A549 (cell line): ENCODE measurements at regions not wholly inside any gene's neighbourhood (a gene's known extent, or its start where the extent isn't known, plus 50 kb on each side); places are given as distances from the start of the nearest gene placed in this dataset.

ENCODE experiments used
- CTCF ChIP-seq: fragments of >200 bp; sonication (Bioruptor Twin); formaldehyde crosslinking; IDR thresholded peaks from 3 replicates; pipeline ENCODE4 v1.5.1; 2016
- HOXB5 ChIP-seq: fragments of 250-450 bp; sonication (Bioruptor Pico); IDR thresholded peaks from 2 replicates; pipeline ENCODE4 v1.5.0; 2020; ENCODE audit warnings: mild to moderate bottlenecking, moderate library complexity
- MAX ChIP-seq: IDR thresholded peaks from 2 replicates; pipeline ENCODE4 v1.6.1; 2012
- POLR2A ChIP-seq: IDR thresholded peaks from 2 replicates; pipeline ENCODE4 v1.6.1; 2012; ENCODE audit warnings: mild to moderate bottlenecking, low read length
- POLR2AphosphoS2 ChIP-seq: conservative IDR thresholded peaks from 2 replicates; pipeline ENCODE4 v1.6.1; 2012; ENCODE audit warnings: low read length, improper control_type of control experiment, inconsistent platforms
- RAD21 ChIP-seq, 2 experiments: fragments of >200 bp in 1 of 2; sonication (Bioruptor Twin) in 1 of 2; formaldehyde crosslinking in 1 of 2; IDR thresholded peaks in 1 of 2; conservative IDR thresholded peaks in 1 of 2; 2 replicates in 1 of 2; 3 replicates in 1 of 2; pipeline ENCODE4 v1.6.1; 2012 to 2018; ENCODE audit warnings: inconsistent platforms in 1 of 2
- RNF2 ChIP-seq: fragments of 200-600 bp; sonication (generic); IDR thresholded peaks from 2 replicates; pipeline ENCODE4 v1.6.1; 2016; ENCODE audit warnings: low read depth, mild to moderate bottlenecking, antibody characterized with exemption, moderate library complexity, borderline replicate concordance
- TF ChIP-seq, protein P1 (sequence below): fragments of 200-600 bp; sonication (generic); IDR thresholded peaks from 2 replicates; pipeline ENCODE4 v1.6.1; 2016; ENCODE audit warnings: antibody characterized with exemption, mild to moderate bottlenecking, moderate library complexity
- TF ChIP-seq, protein P2 (sequence below): fragments of 450-650 bp; IDR thresholded peaks from 2 replicates; pipeline ENCODE4 v1.6.1; 2014; ENCODE audit warnings: antibody characterized with exemption

GRCh38 chr18:41553716-41554115 is 401.3 kb upstream of the PIK3C3 start:
- TF ChIP-seq RNF2 (no peak), POLR2AphosphoS2 (no peak), CTCF (no peak), HOXB5 (no peak), RAD21 (conservative IDR thresholded peaks at IDR 0.05 in 1 of 2, IDR thresholded peaks at IDR 0.05 in 1 of 2) (no peak), POLR2A (no peak), MAX (no peak)
- TF ChIP-seq, protein P1, sequence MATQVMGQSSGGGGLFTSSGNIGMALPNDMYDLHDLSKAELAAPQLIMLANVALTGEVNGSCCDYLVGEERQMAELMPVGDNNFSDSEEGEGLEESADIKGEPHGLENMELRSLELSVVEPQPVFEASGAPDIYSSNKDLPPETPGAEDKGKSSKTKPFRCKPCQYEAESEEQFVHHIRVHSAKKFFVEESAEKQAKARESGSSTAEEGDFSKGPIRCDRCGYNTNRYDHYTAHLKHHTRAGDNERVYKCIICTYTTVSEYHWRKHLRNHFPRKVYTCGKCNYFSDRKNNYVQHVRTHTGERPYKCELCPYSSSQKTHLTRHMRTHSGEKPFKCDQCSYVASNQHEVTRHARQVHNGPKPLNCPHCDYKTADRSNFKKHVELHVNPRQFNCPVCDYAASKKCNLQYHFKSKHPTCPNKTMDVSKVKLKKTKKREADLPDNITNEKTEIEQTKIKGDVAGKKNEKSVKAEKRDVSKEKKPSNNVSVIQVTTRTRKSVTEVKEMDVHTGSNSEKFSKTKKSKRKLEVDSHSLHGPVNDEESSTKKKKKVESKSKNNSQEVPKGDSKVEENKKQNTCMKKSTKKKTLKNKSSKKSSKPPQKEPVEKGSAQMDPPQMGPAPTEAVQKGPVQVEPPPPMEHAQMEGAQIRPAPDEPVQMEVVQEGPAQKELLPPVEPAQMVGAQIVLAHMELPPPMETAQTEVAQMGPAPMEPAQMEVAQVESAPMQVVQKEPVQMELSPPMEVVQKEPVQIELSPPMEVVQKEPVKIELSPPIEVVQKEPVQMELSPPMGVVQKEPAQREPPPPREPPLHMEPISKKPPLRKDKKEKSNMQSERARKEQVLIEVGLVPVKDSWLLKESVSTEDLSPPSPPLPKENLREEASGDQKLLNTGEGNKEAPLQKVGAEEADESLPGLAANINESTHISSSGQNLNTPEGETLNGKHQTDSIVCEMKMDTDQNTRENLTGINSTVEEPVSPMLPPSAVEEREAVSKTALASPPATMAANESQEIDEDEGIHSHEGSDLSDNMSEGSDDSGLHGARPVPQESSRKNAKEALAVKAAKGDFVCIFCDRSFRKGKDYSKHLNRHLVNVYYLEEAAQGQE, result no peak
- TF ChIP-seq, protein P2, sequence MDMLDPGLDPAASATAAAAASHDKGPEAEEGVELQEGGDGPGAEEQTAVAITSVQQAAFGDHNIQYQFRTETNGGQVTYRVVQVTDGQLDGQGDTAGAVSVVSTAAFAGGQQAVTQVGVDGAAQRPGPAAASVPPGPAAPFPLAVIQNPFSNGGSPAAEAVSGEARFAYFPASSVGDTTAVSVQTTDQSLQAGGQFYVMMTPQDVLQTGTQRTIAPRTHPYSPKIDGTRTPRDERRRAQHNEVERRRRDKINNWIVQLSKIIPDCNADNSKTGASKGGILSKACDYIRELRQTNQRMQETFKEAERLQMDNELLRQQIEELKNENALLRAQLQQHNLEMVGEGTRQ, result no peak
